ENCODE measurements at regions not wholly inside any gene's neighbourhood (a gene's known extent, or its start where the extent isn't known, plus 50 kb on each side); places are given as distances from the start of the nearest gene placed in this dataset.

GRCh38 chr1:195766709-195767108 is 841.5 kb downstream of the KCNT2 start:
- TF ChIP-seq, protein P1, sequence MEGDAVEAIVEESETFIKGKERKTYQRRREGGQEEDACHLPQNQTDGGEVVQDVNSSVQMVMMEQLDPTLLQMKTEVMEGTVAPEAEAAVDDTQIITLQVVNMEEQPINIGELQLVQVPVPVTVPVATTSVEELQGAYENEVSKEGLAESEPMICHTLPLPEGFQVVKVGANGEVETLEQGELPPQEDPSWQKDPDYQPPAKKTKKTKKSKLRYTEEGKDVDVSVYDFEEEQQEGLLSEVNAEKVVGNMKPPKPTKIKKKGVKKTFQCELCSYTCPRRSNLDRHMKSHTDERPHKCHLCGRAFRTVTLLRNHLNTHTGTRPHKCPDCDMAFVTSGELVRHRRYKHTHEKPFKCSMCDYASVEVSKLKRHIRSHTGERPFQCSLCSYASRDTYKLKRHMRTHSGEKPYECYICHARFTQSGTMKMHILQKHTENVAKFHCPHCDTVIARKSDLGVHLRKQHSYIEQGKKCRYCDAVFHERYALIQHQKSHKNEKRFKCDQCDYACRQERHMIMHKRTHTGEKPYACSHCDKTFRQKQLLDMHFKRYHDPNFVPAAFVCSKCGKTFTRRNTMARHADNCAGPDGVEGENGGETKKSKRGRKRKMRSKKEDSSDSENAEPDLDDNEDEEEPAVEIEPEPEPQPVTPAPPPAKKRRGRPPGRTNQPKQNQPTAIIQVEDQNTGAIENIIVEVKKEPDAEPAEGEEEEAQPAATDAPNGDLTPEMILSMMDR (conservative IDR thresholded peaks at IDR 0.05) = no peak
- TF ChIP-seq EZH2 (IDR thresholded peaks at IDR 0.05; ENCODE audit: low read depth) = no peak

Data from PC-9 (cell line).